ENCODE measurements at regions not wholly inside any gene's neighbourhood (a gene's known extent, or its start where the extent isn't known, plus 50 kb on each side); places are given as distances from the start of the nearest gene placed in this dataset.

DNA sequence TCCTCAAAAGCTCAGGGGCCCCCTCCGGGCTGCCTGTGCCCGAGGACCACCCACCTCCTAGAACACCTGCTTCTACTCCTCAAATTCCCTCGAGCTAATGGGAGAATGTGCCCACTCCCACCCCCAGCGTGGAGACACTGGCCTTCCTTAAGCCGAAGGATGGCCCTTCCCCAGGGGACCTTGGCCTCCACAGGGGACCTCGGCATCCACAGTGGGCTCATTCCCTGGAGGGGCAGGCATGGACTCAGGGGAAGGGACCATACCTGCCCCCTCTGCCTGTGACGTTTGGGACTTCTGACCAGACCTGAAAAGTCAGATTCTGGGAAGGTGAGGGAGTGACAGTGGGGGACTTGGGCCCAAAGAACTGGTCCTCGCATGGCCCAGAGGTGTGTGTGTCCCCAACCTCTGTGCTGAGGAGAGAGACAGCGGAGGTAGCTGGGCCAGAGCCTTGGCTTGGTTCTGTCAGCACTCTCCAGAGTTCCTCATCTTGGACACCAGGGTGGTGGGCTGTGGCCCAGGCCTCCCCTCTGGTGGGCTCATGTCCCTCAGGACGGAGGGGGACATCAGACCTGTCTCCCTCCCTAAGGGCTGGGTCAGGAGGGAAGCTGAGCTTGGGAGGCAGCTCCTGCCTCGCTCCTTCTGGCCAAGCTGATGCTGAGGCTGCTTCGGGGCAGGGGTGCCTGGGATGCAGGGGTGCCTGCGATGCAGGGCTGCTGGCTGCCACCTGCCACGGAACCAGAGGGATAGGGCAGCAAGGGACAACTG is 240.4 kb downstream of the HAUS1 start:
- H3K27me3 Mint-ChIP-seq = no peaks in the 10 kb centered on the region
- ATAC-seq = no peak
- no peaks in the 10 kb centered on the region for H3K36me3 Mint-ChIP-seq
- H3K4me3 Mint-ChIP-seq = no peak overlapping the region
- peaks cover 27% of the 10 kb centered on the region for H3K4me1 Mint-ChIP-seq
- H3K27ac Mint-ChIP-seq = peak overlapping the region; percentile 42
- no peaks in the 10 kb centered on the region for H3K9me3 Mint-ChIP-seq

DNA sequence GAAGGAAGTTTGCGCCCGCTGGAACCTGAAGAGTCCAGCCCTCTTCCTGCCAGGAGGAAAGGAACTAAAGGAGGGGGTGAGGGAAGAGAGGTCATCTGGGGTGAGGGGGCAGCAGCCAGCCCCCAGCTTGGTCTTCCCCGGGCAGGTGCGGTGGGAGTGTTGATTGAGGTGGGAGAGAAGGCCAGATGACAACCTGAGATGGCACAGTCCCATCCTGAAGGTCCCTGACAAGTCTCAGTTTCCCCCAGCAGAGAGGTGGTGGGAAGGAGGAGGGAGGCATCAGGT is 240.9 kb downstream of the HAUS1 start:
- ATAC-seq = no peak
- H3K4me3 Mint-ChIP-seq = no peak overlapping the region
- H3K27ac Mint-ChIP-seq = no peak overlapping the region
- no peaks in the 10 kb centered on the region for H3K9me3 Mint-ChIP-seq
- peaks cover 27% of the 10 kb centered on the region for H3K4me1 Mint-ChIP-seq
- H3K27me3 Mint-ChIP-seq = no peaks in the 10 kb centered on the region
- H3K36me3 Mint-ChIP-seq = no peaks in the 10 kb centered on the region

GRCh38 chr18:46346213-46346612 is 242.0 kb downstream of the HAUS1 start:
- H3K4me3 Mint-ChIP-seq = no peak overlapping the region
- no peak overlapping the region for H3K27ac Mint-ChIP-seq
- no peaks in the 10 kb centered on the region for H3K9me3 Mint-ChIP-seq
- H3K36me3 Mint-ChIP-seq = no peaks in the 10 kb centered on the region
- H3K4me1 Mint-ChIP-seq = peaks cover 27% of the 10 kb centered on the region
- ATAC-seq = no peak
- H3K27me3 Mint-ChIP-seq = no peaks in the 10 kb centered on the region

GRCh38 chr18:46346896-46347630 is 242.9 kb downstream of the HAUS1 start:
- H3K27ac Mint-ChIP-seq = no peak overlapping the region
- peaks cover 27% of the 10 kb centered on the region for H3K4me1 Mint-ChIP-seq
- no peaks in the 10 kb centered on the region for H3K9me3 Mint-ChIP-seq

GRCh38 chr18:46350598-46351159 is 246.5 kb downstream of the HAUS1 start:
- Mint-ChIP-seq H3K36me3 (no peaks in the 10 kb centered on the region), H3K4me1 (peaks cover 7% of the 10 kb centered on the region), H3K4me3 (no peak overlapping the region), H3K27ac (no peak overlapping the region), H3K27me3 (peaks cover 5% of the 10 kb centered on the region), H3K9me3 (no peaks in the 10 kb centered on the region)
- no peak for ATAC-seq

More at GRCh38 chr18:46346896-46347630, 242.9 kb downstream of the HAUS1 start:
- H3K27me3 Mint-ChIP-seq = no peaks in the 10 kb centered on the region
- no peaks in the 10 kb centered on the region for H3K36me3 Mint-ChIP-seq
- no peak for ATAC-seq
- no peak overlapping the region for H3K4me3 Mint-ChIP-seq

- Mint-ChIP-seq H3K27ac (no peak overlapping the region), H3K4me1 (no peaks in the 10 kb centered on the region), H3K4me3 (no peak overlapping the region), H3K36me3 (no peaks in the 10 kb centered on the region), H3K9me3 (no peaks in the 10 kb centered on the region), H3K27me3 (peaks cover 9% of the 10 kb centered on the region)
- ATAC-seq = no peak
Measured at GRCh38 chr18:46352520-46353250, 248.5 kb downstream of the HAUS1 start.

- no peaks in the 10 kb centered on the region for H3K36me3 Mint-ChIP-seq
- no peaks in the 10 kb centered on the region for H3K4me1 Mint-ChIP-seq
- H3K9me3 Mint-ChIP-seq = no peaks in the 10 kb centered on the region
- no peak overlapping the region for H3K4me3 Mint-ChIP-seq
- peaks cover 9% of the 10 kb centered on the region for H3K27me3 Mint-ChIP-seq
- H3K27ac Mint-ChIP-seq = no peak overlapping the region
- ATAC-seq = no peak
Measured at GRCh38 chr18:46353460-46353859, 249.3 kb downstream of the HAUS1 start.

GRCh38 chr18:46356278-46357033 is 252.3 kb downstream of the HAUS1 start:
- peaks cover 4% of the 10 kb centered on the region for H3K36me3 Mint-ChIP-seq
- H3K9me3 Mint-ChIP-seq = peaks cover 4% of the 10 kb centered on the region
- no peak for ATAC-seq
- no peaks in the 10 kb centered on the region for H3K4me1 Mint-ChIP-seq
- peaks cover 9% of the 10 kb centered on the region for H3K27me3 Mint-ChIP-seq
- no peak overlapping the region for H3K27ac Mint-ChIP-seq
- H3K4me3 Mint-ChIP-seq = no peak overlapping the region

- Mint-ChIP-seq H3K4me3 (no peak overlapping the region), H3K4me1 (no peaks in the 10 kb centered on the region), H3K9me3 (peaks cover 4% of the 10 kb centered on the region), H3K36me3 (peaks cover 4% of the 10 kb centered on the region), H3K27ac (no peak overlapping the region), H3K27me3 (peaks cover 9% of the 10 kb centered on the region)
- no peak for ATAC-seq
Measured at GRCh38 chr18:46360102-46360699, 256.0 kb downstream of the HAUS1 start.

- Mint-ChIP-seq H3K9me3 (peaks cover 4% of the 10 kb centered on the region), H3K27ac (no peak overlapping the region), H3K4me1 (no peaks in the 10 kb centered on the region), H3K27me3 (peaks cover 2% of the 10 kb centered on the region), H3K36me3 (peaks cover 4% of the 10 kb centered on the region), H3K4me3 (no peak overlapping the region)
- no peak for ATAC-seq
Measured at GRCh38 chr18:46360866-46361265, 256.7 kb downstream of the HAUS1 start.

DNA sequence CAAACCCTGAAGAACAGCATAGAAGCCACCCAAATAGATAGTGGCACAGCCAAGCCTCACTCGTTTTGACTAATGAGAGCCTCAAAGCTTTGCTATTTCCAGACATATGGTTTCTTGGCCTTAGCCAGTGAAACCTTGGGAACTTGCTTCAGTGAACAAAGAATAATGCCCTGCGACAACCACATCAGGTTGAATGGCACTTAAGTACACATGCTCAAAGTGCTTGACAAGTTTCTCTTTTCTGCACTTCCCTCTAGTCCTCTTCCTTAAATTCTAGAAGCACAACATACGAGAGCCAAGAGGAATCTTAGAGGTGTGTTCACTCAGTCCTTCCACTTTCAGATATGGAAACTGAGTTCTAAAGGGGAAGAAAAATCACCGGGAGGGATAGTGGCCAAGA is 258.3 kb downstream of the HAUS1 start:
- no peak for ATAC-seq
- peaks cover 4% of the 10 kb centered on the region for H3K9me3 Mint-ChIP-seq
- H3K27me3 Mint-ChIP-seq = no peaks in the 10 kb centered on the region
- H3K27ac Mint-ChIP-seq = no peak overlapping the region
- no peak overlapping the region for H3K4me3 Mint-ChIP-seq
- no peaks in the 10 kb centered on the region for H3K4me1 Mint-ChIP-seq
- peaks cover 4% of the 10 kb centered on the region for H3K36me3 Mint-ChIP-seq

GRCh38 chr18:46364048-46364447 is 259.9 kb downstream of the HAUS1 start:
- H3K9me3 Mint-ChIP-seq = peaks cover 3% of the 10 kb centered on the region
- no peaks in the 10 kb centered on the region for H3K4me1 Mint-ChIP-seq

GRCh38 chr18:46366201-46366600 is 262.0 kb downstream of the HAUS1 start:
- Mint-ChIP-seq H3K4me1 (no peaks in the 10 kb centered on the region), H3K27me3 (no peaks in the 10 kb centered on the region), H3K36me3 (no peaks in the 10 kb centered on the region), H3K27ac (no peak overlapping the region), H3K4me3 (no peak overlapping the region), H3K9me3 (peaks cover 6% of the 10 kb centered on the region)
- no peak for ATAC-seq

More at GRCh38 chr18:46364048-46364447, 259.9 kb downstream of the HAUS1 start:
- Mint-ChIP-seq H3K27me3 (no peaks in the 10 kb centered on the region), H3K27ac (no peak overlapping the region), H3K36me3 (peaks cover 4% of the 10 kb centered on the region), H3K4me3 (no peak overlapping the region)
- ATAC-seq = no peak

DNA sequence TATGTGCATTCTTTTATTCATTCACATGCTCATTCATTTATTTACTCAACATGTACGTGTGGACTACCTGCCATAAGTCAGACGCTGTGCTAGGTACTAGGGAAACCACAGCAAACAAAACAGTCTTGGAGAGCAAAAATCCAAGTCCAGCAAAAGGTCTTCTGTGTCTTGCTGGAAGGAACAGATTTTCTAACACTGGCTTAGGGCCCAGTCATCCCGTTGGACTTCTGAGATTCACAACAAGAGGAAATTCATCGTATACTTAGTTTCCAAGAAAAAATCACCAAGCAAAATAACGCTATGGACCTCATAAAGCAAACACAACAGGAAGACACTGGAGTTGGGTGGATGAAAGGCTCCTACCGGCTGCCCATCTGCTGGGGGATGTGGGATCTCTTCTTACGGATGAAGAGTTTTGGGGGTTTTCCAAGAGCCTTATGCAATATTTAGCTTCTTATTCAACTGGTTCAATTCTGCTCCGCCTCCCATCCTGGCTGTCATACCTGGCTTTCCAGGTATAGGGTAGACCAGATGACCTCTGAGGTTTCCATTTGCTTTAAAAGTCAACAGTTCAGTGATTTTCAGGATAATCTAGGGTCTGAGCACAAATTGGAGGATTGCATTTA is 262.7 kb downstream of the HAUS1 start:
- H3K4me3 Mint-ChIP-seq = no peak overlapping the region
- H3K27ac Mint-ChIP-seq = no peak overlapping the region
- no peaks in the 10 kb centered on the region for H3K27me3 Mint-ChIP-seq
- no peak for ATAC-seq
- no peaks in the 10 kb centered on the region for H3K36me3 Mint-ChIP-seq
- H3K9me3 Mint-ChIP-seq = peaks cover 6% of the 10 kb centered on the region
- no peaks in the 10 kb centered on the region for H3K4me1 Mint-ChIP-seq
